A673 (cell line): ENCODE measurements at regions not wholly inside any gene's neighbourhood (a gene's known extent, or its start where the extent isn't known, plus 50 kb on each side); places are given as distances from the start of the nearest gene placed in this dataset.

Experiments used
- BruUV-seq: library from RNA; stranded (reverse); fragments of 400-500 nt; replicated peaks from 2 replicates; lab custom pipeline; 2021; lab: Mats Ljungman, UMichigan
- CTCF ChIA-PET: fragments of 300-600 bp; sonication (Branson Sonifier 250); formaldehyde crosslinking; loops from one replicate; lab custom pipeline; 2022; ENCODE audit warnings: antibody characterized with exemption; lab: Charles Lee
- POLR2A ChIA-PET: fragments of 300-600 bp; sonication (Branson Sonifier 250); formaldehyde crosslinking; loops from one replicate; lab custom pipeline; 2022; ENCODE audit warnings: antibody characterized with exemption; ENCODE audit not compliant: low non-redundant PET; lab: Charles Lee
- DNase-seq: peaks from one replicate; pipeline ENCODE4 v3.0.0-alpha.2; 2015; ENCODE audit warnings: low spot score
- H3K27ac ChIP-seq: fragments of 200-600 bp; sonication (generic); 2 replicates; pipeline ENCODE4 v1.5.1; 2016; ENCODE audit warnings: mixed run types, low read depth, mild to moderate bottlenecking, mixed read lengths, antibody characterized with exemption, low read length; ENCODE audit not compliant: poor library complexity, severe bottlenecking
- H3K27me3 ChIP-seq: fragments of 200-600 bp; sonication (generic); replicated peaks from 2 replicates; pipeline ENCODE4 v1.6.1; 2017; ENCODE audit warnings: mixed run types, low read depth, mild to moderate bottlenecking, mixed read lengths, antibody characterized with exemption, low read length; ENCODE audit not compliant: insufficient read depth, poor library complexity
- H3K36me3 ChIP-seq: fragments of 200-600 bp; sonication (generic); 2 replicates; pipeline ENCODE4 v1.6.1; 2016; ENCODE audit warnings: mixed run types, mild to moderate bottlenecking, mixed read lengths, antibody characterized with exemption, low read length; ENCODE audit not compliant: insufficient read depth, poor library complexity, severe bottlenecking
- H3K4me1 ChIP-seq: fragments of 200-600 bp; sonication (generic); 2 replicates; pipeline ENCODE4 v1.6.1; 2017; ENCODE audit warnings: mixed run types, mild to moderate bottlenecking, mixed read lengths, antibody characterized with exemption, low read length; ENCODE audit not compliant: insufficient read depth, poor library complexity, severe bottlenecking
- H3K4me3 ChIP-seq: fragments of 200-600 bp; sonication (generic); 2 replicates; pipeline ENCODE4 v1.5.1; 2016; ENCODE audit warnings: low read depth, mixed run types, mild to moderate bottlenecking, mixed read lengths, low read length; ENCODE audit not compliant: poor library complexity, severe bottlenecking
- H3K9me3 ChIP-seq: fragments of 200-600 bp; sonication (generic); 2 replicates; pipeline ENCODE4 v1.6.1; 2016; ENCODE audit warnings: mixed run types, low read depth, mild to moderate bottlenecking, mixed read lengths, antibody characterized with exemption, low read length; ENCODE audit not compliant: poor library complexity, severe bottlenecking
- CTCF ChIP-seq: fragments of 300-800, 200-600 bp; sonication (generic); conservative IDR thresholded peaks from 2 replicates; pipeline ENCODE4 v1.5.1; 2017; ENCODE audit warnings: low read depth, mild to moderate bottlenecking, antibody characterized with exemption, low read length, moderate library complexity, mixed read lengths
- EZH2 ChIP-seq: fragments of 200-600 bp; sonication (generic); IDR thresholded peaks from 2 replicates; pipeline ENCODE4 v1.6.1; 2017; ENCODE audit warnings: borderline replicate concordance, low read depth, mild to moderate bottlenecking, mixed read lengths, antibody characterized with exemption, low read length; ENCODE audit not compliant: poor library complexity, severe bottlenecking
- intact Hi-C: fragments of 100-400 bp; cut with micrococcal nuclease; formaldehyde crosslinking; loops from one replicate; pipeline ENCODE4 v1.10.0; 2022; ENCODE audit not compliant: unreplicated experiment

- no peak overlapping the region for H3K27ac ChIP-seq
- CTCF ChIA-PET = no interaction called here
- no peak for DNase-seq
Observed at GRCh38 chr9:107615321-107615720, 125.8 kb upstream of the KLF4 start.

GRCh38 chr9:107614765-107615164, 125.2 kb upstream of the KLF4 start:
- DNase-seq = no peak
- BruUV-seq = no TSS peak
- no peaks in the 10 kb centered on the region for H3K36me3 ChIP-seq
- H3K27me3 ChIP-seq = no peaks in the 10 kb centered on the region
- H3K27ac ChIP-seq = no peak overlapping the region
- H3K4me3 ChIP-seq = no peak overlapping the region
- CTCF ChIA-PET = no interaction called here
- no peaks in the 10 kb centered on the region for H3K9me3 ChIP-seq
- no peaks in the 10 kb centered on the region for H3K4me1 ChIP-seq
- no peak for TF ChIP-seq EZH2
- no peak for TF ChIP-seq CTCF
- POLR2A ChIA-PET = no interaction called here
- intact Hi-C loops = no loop called here

More at GRCh38 chr9:107615321-107615720, 125.8 kb upstream of the KLF4 start:
- no peaks in the 10 kb centered on the region for H3K4me1 ChIP-seq
- no peak overlapping the region for H3K4me3 ChIP-seq
- TF ChIP-seq CTCF = no peak
- TF ChIP-seq EZH2 = no peak
- no peaks in the 10 kb centered on the region for H3K9me3 ChIP-seq
- no peaks in the 10 kb centered on the region for H3K36me3 ChIP-seq
- intact Hi-C loops = no loop called here
- no peaks in the 10 kb centered on the region for H3K27me3 ChIP-seq
- BruUV-seq = no TSS peak
- POLR2A ChIA-PET = no interaction called here

DNA sequence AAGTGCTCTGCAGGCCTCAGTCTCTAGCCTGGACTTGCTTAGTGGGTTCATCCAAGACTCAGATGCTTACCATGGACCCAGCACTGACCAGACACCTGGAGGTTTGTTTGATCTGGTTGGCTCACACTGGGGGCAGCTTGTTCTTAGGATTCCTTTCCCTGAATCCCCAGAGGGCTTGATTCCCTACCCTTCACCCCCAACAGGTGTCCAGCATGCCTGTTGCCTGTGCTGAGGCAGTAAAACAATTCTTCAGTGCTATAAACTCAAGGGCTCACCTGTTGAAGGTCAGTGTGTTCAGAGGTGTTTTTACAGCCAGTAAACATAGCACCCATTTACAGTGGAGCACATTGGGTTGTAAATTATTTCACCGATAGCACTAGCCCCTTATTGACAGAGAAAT, 123.8 kb upstream of the KLF4 start:
- no peak overlapping the region for H3K4me3 ChIP-seq
- POLR2A ChIA-PET = no interaction called here
- TF ChIP-seq EZH2 (no peak), CTCF (no peak)
- no peaks in the 10 kb centered on the region for H3K4me1 ChIP-seq
- BruUV-seq = no TSS peak
- H3K9me3 ChIP-seq = no peaks in the 10 kb centered on the region
- intact Hi-C loops = no loop called here
- no peak overlapping the region for H3K27ac ChIP-seq
- no peaks in the 10 kb centered on the region for H3K36me3 ChIP-seq
- no peak for DNase-seq
- CTCF ChIA-PET = no interaction called here
- no peaks in the 10 kb centered on the region for H3K27me3 ChIP-seq
